A673 (cell line): ENCODE measurements at regions not wholly inside any gene's neighbourhood (a gene's known extent, or its start where the extent isn't known, plus 50 kb on each side); places are given as distances from the start of the nearest gene placed in this dataset.

ENCODE experiments used
- BruUV-seq: library from RNA; stranded (reverse); fragments of 400-500 nt; replicated peaks from 2 replicates; lab custom pipeline; 2021; lab: Mats Ljungman, UMichigan
- CTCF ChIA-PET: fragments of 300-600 bp; sonication (Branson Sonifier 250); formaldehyde crosslinking; loops from one replicate; lab custom pipeline; 2022; ENCODE audit warnings: antibody characterized with exemption; lab: Charles Lee
- POLR2A ChIA-PET: fragments of 300-600 bp; sonication (Branson Sonifier 250); formaldehyde crosslinking; loops from one replicate; lab custom pipeline; 2022; ENCODE audit warnings: antibody characterized with exemption; ENCODE audit not compliant: low non-redundant PET; lab: Charles Lee
- DNase-seq: peaks from one replicate; pipeline ENCODE4 v3.0.0-alpha.2; 2015; ENCODE audit warnings: low spot score
- H3K27ac ChIP-seq: fragments of 200-600 bp; sonication (generic); 2 replicates; pipeline ENCODE4 v1.5.1; 2016; ENCODE audit warnings: mixed run types, low read depth, mild to moderate bottlenecking, mixed read lengths, antibody characterized with exemption, low read length; ENCODE audit not compliant: poor library complexity, severe bottlenecking
- H3K27me3 ChIP-seq: fragments of 200-600 bp; sonication (generic); replicated peaks from 2 replicates; pipeline ENCODE4 v1.6.1; 2017; ENCODE audit warnings: mixed run types, low read depth, mild to moderate bottlenecking, mixed read lengths, antibody characterized with exemption, low read length; ENCODE audit not compliant: insufficient read depth, poor library complexity
- H3K36me3 ChIP-seq: fragments of 200-600 bp; sonication (generic); 2 replicates; pipeline ENCODE4 v1.6.1; 2016; ENCODE audit warnings: mixed run types, mild to moderate bottlenecking, mixed read lengths, antibody characterized with exemption, low read length; ENCODE audit not compliant: insufficient read depth, poor library complexity, severe bottlenecking
- H3K4me1 ChIP-seq: fragments of 200-600 bp; sonication (generic); 2 replicates; pipeline ENCODE4 v1.6.1; 2017; ENCODE audit warnings: mixed run types, mild to moderate bottlenecking, mixed read lengths, antibody characterized with exemption, low read length; ENCODE audit not compliant: insufficient read depth, poor library complexity, severe bottlenecking
- H3K4me3 ChIP-seq: fragments of 200-600 bp; sonication (generic); 2 replicates; pipeline ENCODE4 v1.5.1; 2016; ENCODE audit warnings: low read depth, mixed run types, mild to moderate bottlenecking, mixed read lengths, low read length; ENCODE audit not compliant: poor library complexity, severe bottlenecking
- H3K9me3 ChIP-seq: fragments of 200-600 bp; sonication (generic); 2 replicates; pipeline ENCODE4 v1.6.1; 2016; ENCODE audit warnings: mixed run types, low read depth, mild to moderate bottlenecking, mixed read lengths, antibody characterized with exemption, low read length; ENCODE audit not compliant: poor library complexity, severe bottlenecking
- CTCF ChIP-seq: fragments of 300-800, 200-600 bp; sonication (generic); conservative IDR thresholded peaks from 2 replicates; pipeline ENCODE4 v1.5.1; 2017; ENCODE audit warnings: low read depth, mild to moderate bottlenecking, antibody characterized with exemption, low read length, moderate library complexity, mixed read lengths
- EZH2 ChIP-seq: fragments of 200-600 bp; sonication (generic); IDR thresholded peaks from 2 replicates; pipeline ENCODE4 v1.6.1; 2017; ENCODE audit warnings: borderline replicate concordance, low read depth, mild to moderate bottlenecking, mixed read lengths, antibody characterized with exemption, low read length; ENCODE audit not compliant: poor library complexity, severe bottlenecking
- intact Hi-C: fragments of 100-400 bp; cut with micrococcal nuclease; formaldehyde crosslinking; loops from one replicate; pipeline ENCODE4 v1.10.0; 2022; ENCODE audit not compliant: unreplicated experiment

GRCh38 chr9:105972466-105973204 lies 278.3 kb downstream of the TMEM38B start:
- H3K4me1 ChIP-seq, result no peaks in the 10 kb centered on the region
- H3K27me3 ChIP-seq, result no peaks in the 10 kb centered on the region
- H3K9me3 ChIP-seq, result no peaks in the 10 kb centered on the region
- ChIA-PET CTCF (no interaction called here), POLR2A (no interaction called here)
- no peak overlapping the region for H3K4me3 ChIP-seq
- no peak overlapping the region for H3K27ac ChIP-seq
- H3K36me3 ChIP-seq, result no peaks in the 10 kb centered on the region
- BruUV-seq, result no TSS peak
- DNase-seq, result no peak
- TF ChIP-seq EZH2 (no peak), CTCF (no peak)
- intact Hi-C loops, result no loop called here

GRCh38 chr9:105973951-105974351 lies 279.6 kb downstream of the TMEM38B start:
- H3K36me3 ChIP-seq, result no peaks in the 10 kb centered on the region
- H3K27me3 ChIP-seq, result no peaks in the 10 kb centered on the region
- H3K27ac ChIP-seq, result no peak overlapping the region
- no peaks in the 10 kb centered on the region for H3K4me1 ChIP-seq
- no peak for DNase-seq
- no peak overlapping the region for H3K4me3 ChIP-seq
- intact Hi-C loops, result no loop called here
- no TSS peak for BruUV-seq
- ChIA-PET POLR2A (no interaction called here), CTCF (no interaction called here)
- no peaks in the 10 kb centered on the region for H3K9me3 ChIP-seq
- TF ChIP-seq CTCF (no peak), EZH2 (no peak)

- no TSS peak for BruUV-seq
- no peak overlapping the region for H3K27ac ChIP-seq
- CTCF ChIA-PET, result no interaction called here
Observed at GRCh38 chr9:105975886-105976645, 281.7 kb downstream of the TMEM38B start.

More at GRCh38 chr9:105975886-105976645, 281.7 kb downstream of the TMEM38B start:
- DNase-seq, result no peak
- Histone ChIP-seq H3K4me1 (no peaks in the 10 kb centered on the region), H3K9me3 (no peaks in the 10 kb centered on the region), H3K4me3 (no peak overlapping the region), H3K27me3 (no peaks in the 10 kb centered on the region), H3K36me3 (no peaks in the 10 kb centered on the region)
- POLR2A ChIA-PET, result no interaction called here
- intact Hi-C loops, result no loop called here
- TF ChIP-seq EZH2 (no peak), CTCF (no peak)
